22Rv1 (cell line): ENCODE measurements at regions not wholly inside any gene's neighbourhood (a gene's known extent, or its start where the extent isn't known, plus 50 kb on each side); places are given as distances from the start of the nearest gene placed in this dataset.

ENCODE experiments used
- CTCF ChIP-seq: fragments of 450-650 bp; IDR thresholded peaks from 2 replicates; pipeline ENCODE4 v1.5.1; 2017; ENCODE audit warnings: mild to moderate bottlenecking
- ZFX ChIP-seq: fragments of 450-650 bp; IDR thresholded peaks from 2 replicates; pipeline ENCODE4 v1.6.1; 2017; ENCODE audit warnings: antibody characterized with exemption, borderline replicate concordance

GRCh38 chr12:14259481-14260010 is 105.9 kb upstream of the ATF7IP start:
- TF ChIP-seq CTCF (no peak), ZFX (no peak)
